NCI-H748 (cell line): ENCODE measurements at regions not wholly inside any gene's neighbourhood (a gene's known extent, or its start where the extent isn't known, plus 50 kb on each side); places are given as distances from the start of the nearest gene placed in this dataset.
"Not testable (repeated sequence)": the region's sequence is repeated elsewhere in the genome, so short reads cannot be mapped to it uniquely, and the experiment has no call there.

ENCODE experiments used
- DNase-seq: peaks from one replicate; lab custom pipeline; 2025; ENCODE audit not compliant: unreplicated experiment; lab: John Stamatoyannopoulos, UW

- DNase-seq, result no peak
Observed at GRCh38 chr4:20124317-20125026, 127.2 kb upstream of the SLIT2 start.

GRCh38 chr4:20122198-20122988, 129.3 kb upstream of the SLIT2 start:
- no peak for DNase-seq

GRCh38 chr4:20119141-20119540, 132.6 kb upstream of the SLIT2 start:
- no peak for DNase-seq

- DNase-seq, result no peak
Observed at GRCh38 chr4:20109391-20109790, 142.3 kb upstream of the SLIT2 start.

GRCh38 chr4:20106921-20107320, 144.8 kb upstream of the SLIT2 start:
- no peak for DNase-seq

GRCh38 chr4:20101831-20102230, 149.9 kb upstream of the SLIT2 start:
- no peak for DNase-seq

GRCh38 chr4:20096911-20097310, 154.8 kb upstream of the SLIT2 start:
- no peak for DNase-seq

- no peak for DNase-seq
Observed at GRCh38 chr4:20095805-20096541, 155.7 kb upstream of the SLIT2 start.

- DNase-seq, result no peak
Observed at GRCh38 chr4:20091781-20092180, 159.9 kb upstream of the SLIT2 start.

- no peak for DNase-seq
Observed at GRCh38 chr4:20087522-20087911, 164.2 kb upstream of the SLIT2 start.

- no peak for DNase-seq
Observed at GRCh38 chr4:20086799-20087521, 164.7 kb upstream of the SLIT2 start.

- DNase-seq, result no peak
Observed at GRCh38 chr4:20086067-20086798, 165.5 kb upstream of the SLIT2 start.

GRCh38 chr4:20085653-20086052, 166.1 kb upstream of the SLIT2 start:
- no peak for DNase-seq

- no peak for DNase-seq
Observed at GRCh38 chr4:20085156-20085555, 166.5 kb upstream of the SLIT2 start.

GRCh38 chr4:20084488-20084887, 167.2 kb upstream of the SLIT2 start:
- DNase-seq, result no peak

GRCh38 chr4:20078644-20079043, 173.1 kb upstream of the SLIT2 start:
- no peak for DNase-seq

- no peak for DNase-seq
Observed at GRCh38 chr4:20075248-20075871, 176.3 kb upstream of the SLIT2 start.

GRCh38 chr4:20074450-20074849, 177.3 kb upstream of the SLIT2 start:
- DNase-seq, result no peak

GRCh38 chr4:20065952-20066351, 185.8 kb upstream of the SLIT2 start:
- no peak for DNase-seq

- DNase-seq, result not testable (repeated sequence)
Observed at GRCh38 chr4:20062857-20063256, 188.8 kb upstream of the SLIT2 start.
